ENCODE measurements at regions not wholly inside any gene's neighbourhood (a gene's known extent, or its start where the extent isn't known, plus 50 kb on each side); places are given as distances from the start of the nearest gene placed in this dataset.

- Histone ChIP-seq H3K36me3 (ENCODE audit: control insufficient read depth, insufficient read depth, low read length) (no peaks in the 10 kb centered on the region), H2BK15ac (replicated peaks; ENCODE audit: low read depth) (no peak overlapping the region), H2BK5ac (ENCODE audit: low read length) (no peak overlapping the region), H3K27ac (ENCODE audit: low read depth, low read length) (no peak overlapping the region), H3K23ac (ENCODE audit: low read length) (no peak overlapping the region), H3K18ac (ENCODE audit: low read length) (no peak overlapping the region), H3K79me1 (ENCODE audit: low read length) (no peaks in the 10 kb centered on the region), H4K5ac (ENCODE audit: low read length) (no peak overlapping the region), H3K4me3 (ENCODE audit: low read length) (no peak overlapping the region), H3K9ac (ENCODE audit: low read length) (no peak overlapping the region), H2BK120ac (ENCODE audit: low read depth, low read length) (no peak overlapping the region), H3K56ac (ENCODE audit: low read length) (no peak overlapping the region), H3K4me1 (ENCODE audit: control insufficient read depth, low read depth, low read length) (no peaks in the 10 kb centered on the region), H4K8ac (ENCODE audit: low read depth, low read length) (no peak overlapping the region), H3K79me2 (ENCODE audit: control insufficient read depth, insufficient read depth, low read length) (no peaks in the 10 kb centered on the region), H3K27me3 (ENCODE audit: insufficient read depth, low read length, poor library complexity) (no peaks in the 10 kb centered on the region), H2AK5ac (ENCODE audit: low read length) (no peak overlapping the region), H3K4me2 (ENCODE audit: low read length) (no peak overlapping the region), H3K4ac (ENCODE audit: low read depth, low read length) (no peak overlapping the region)
- DNase-seq, result no peak
Measured at GRCh38 chr6:74860456-74860855, 345.4 kb downstream of the COL12A1 start.

DNA sequence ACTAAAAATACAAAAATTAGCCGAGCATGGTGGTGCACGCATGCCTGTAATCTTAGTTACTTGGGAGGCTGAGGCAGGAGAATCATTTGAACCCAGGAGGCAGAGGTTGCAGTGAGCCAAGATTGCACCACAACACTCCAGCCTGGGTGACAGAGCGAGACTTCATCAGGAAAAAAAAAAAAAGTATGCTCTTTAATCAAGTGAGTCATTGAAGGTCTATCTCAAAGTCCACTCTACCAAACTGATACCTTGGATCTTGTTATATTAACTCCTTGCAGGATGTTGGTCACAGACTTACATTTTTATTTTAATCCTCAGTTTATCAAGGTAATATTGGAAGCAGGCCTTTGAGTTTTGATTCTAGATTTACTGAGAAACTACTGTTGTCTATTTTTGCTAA, 348.7 kb downstream of the COL12A1 start:
- Histone ChIP-seq H3K23ac (ENCODE audit: low read length) (no peak overlapping the region), H3K27ac (ENCODE audit: low read depth, low read length) (no peak overlapping the region), H4K8ac (ENCODE audit: low read depth, low read length) (no peak overlapping the region), H2BK5ac (ENCODE audit: low read length) (no peak overlapping the region), H4K5ac (ENCODE audit: low read length) (no peak overlapping the region), H3K4me3 (ENCODE audit: low read length) (no peak overlapping the region), H3K79me2 (ENCODE audit: control insufficient read depth, insufficient read depth, low read length) (no peaks in the 10 kb centered on the region), H3K4me2 (ENCODE audit: low read length) (no peak overlapping the region), H3K4me1 (ENCODE audit: control insufficient read depth, low read depth, low read length) (no peaks in the 10 kb centered on the region), H3K36me3 (ENCODE audit: control insufficient read depth, insufficient read depth, low read length) (no peaks in the 10 kb centered on the region), H2AK5ac (ENCODE audit: low read length) (no peak overlapping the region), H3K27me3 (ENCODE audit: insufficient read depth, low read length, poor library complexity) (no peaks in the 10 kb centered on the region), H3K4ac (ENCODE audit: low read depth, low read length) (no peak overlapping the region), H3K56ac (ENCODE audit: low read length) (no peak overlapping the region), H2BK120ac (ENCODE audit: low read depth, low read length) (no peak overlapping the region), H3K79me1 (ENCODE audit: low read length) (no peaks in the 10 kb centered on the region), H3K18ac (ENCODE audit: low read length) (no peak overlapping the region), H2BK15ac (replicated peaks; ENCODE audit: low read depth) (no peak overlapping the region), H3K9ac (ENCODE audit: low read length) (no peak overlapping the region)
- WGBS (ENCODE audit: extremely low coverage, insufficient coverage, low lambda C conversion rate), result no CpG with 5 or more reads among the region's 3 CpGs
- DNase-seq, result no peak

- Histone ChIP-seq H3K4me1 (ENCODE audit: control insufficient read depth, low read depth, low read length) (no peaks in the 10 kb centered on the region), H3K36me3 (ENCODE audit: control insufficient read depth, insufficient read depth, low read length) (no peaks in the 10 kb centered on the region), H3K18ac (ENCODE audit: low read length) (no peak overlapping the region), H2BK5ac (ENCODE audit: low read length) (no peak overlapping the region), H2AK5ac (ENCODE audit: low read length) (no peak overlapping the region), H3K27me3 (ENCODE audit: insufficient read depth, low read length, poor library complexity) (no peaks in the 10 kb centered on the region), H2BK15ac (replicated peaks; ENCODE audit: low read depth) (no peak overlapping the region), H3K23ac (ENCODE audit: low read length) (no peak overlapping the region), H3K79me2 (ENCODE audit: control insufficient read depth, insufficient read depth, low read length) (no peaks in the 10 kb centered on the region), H3K4me2 (ENCODE audit: low read length) (no peak overlapping the region), H2BK120ac (ENCODE audit: low read depth, low read length) (no peak overlapping the region), H3K27ac (ENCODE audit: low read depth, low read length) (no peak overlapping the region), H3K4me3 (ENCODE audit: low read length) (no peak overlapping the region), H3K4ac (ENCODE audit: low read depth, low read length) (no peak overlapping the region), H4K8ac (ENCODE audit: low read depth, low read length) (no peak overlapping the region), H3K9ac (ENCODE audit: low read length) (no peak overlapping the region), H4K5ac (ENCODE audit: low read length) (no peak overlapping the region), H3K56ac (ENCODE audit: low read length) (no peak overlapping the region), H3K79me1 (ENCODE audit: low read length) (no peaks in the 10 kb centered on the region)
- no peak for DNase-seq
Measured at GRCh38 chr6:74853991-74854390, 351.9 kb downstream of the COL12A1 start.

GRCh38 chr6:74851596-74851995, 354.3 kb downstream of the COL12A1 start:
- Histone ChIP-seq H3K27ac (ENCODE audit: low read depth, low read length) (no peak overlapping the region), H3K18ac (ENCODE audit: low read length) (no peak overlapping the region), H2BK15ac (replicated peaks; ENCODE audit: low read depth) (no peak overlapping the region), H3K56ac (ENCODE audit: low read length) (no peak overlapping the region), H3K36me3 (ENCODE audit: control insufficient read depth, insufficient read depth, low read length) (no peaks in the 10 kb centered on the region), H3K79me1 (ENCODE audit: low read length) (no peaks in the 10 kb centered on the region), H4K8ac (ENCODE audit: low read depth, low read length) (no peak overlapping the region), H4K5ac (ENCODE audit: low read length) (no peak overlapping the region), H3K9ac (ENCODE audit: low read length) (no peak overlapping the region), H3K4me1 (ENCODE audit: control insufficient read depth, low read depth, low read length) (no peaks in the 10 kb centered on the region), H3K27me3 (ENCODE audit: insufficient read depth, low read length, poor library complexity) (no peaks in the 10 kb centered on the region), H3K4me3 (ENCODE audit: low read length) (no peak overlapping the region), H3K23ac (ENCODE audit: low read length) (no peak overlapping the region), H2BK120ac (ENCODE audit: low read depth, low read length) (no peak overlapping the region), H3K4me2 (ENCODE audit: low read length) (no peak overlapping the region), H3K4ac (ENCODE audit: low read depth, low read length) (no peak overlapping the region), H2BK5ac (ENCODE audit: low read length) (no peak overlapping the region), H2AK5ac (ENCODE audit: low read length) (no peak overlapping the region), H3K79me2 (ENCODE audit: control insufficient read depth, insufficient read depth, low read length) (no peaks in the 10 kb centered on the region)
- no peak for DNase-seq
- WGBS (ENCODE audit: extremely low coverage, insufficient coverage, low lambda C conversion rate), result no CpG with 5 or more reads among the region's 2 CpGs

GRCh38 chr6:74840953-74841352, 364.9 kb downstream of the COL12A1 start:
- H3K27ac ChIP-seq (ENCODE audit: low read depth, low read length), result no peak overlapping the region
- no peak overlapping the region for H2AK5ac ChIP-seq (ENCODE audit: low read length)
- WGBS (ENCODE audit: extremely low coverage, insufficient coverage, low lambda C conversion rate), result no CpG with 5 or more reads among the region's 3 CpGs

GRCh38 chr6:74834967-74835366, 370.9 kb downstream of the COL12A1 start:
- no peak overlapping the region for H3K23ac ChIP-seq (ENCODE audit: low read length)
- H3K4me1 ChIP-seq (ENCODE audit: control insufficient read depth, low read depth, low read length), result no peaks in the 10 kb centered on the region
- no peak overlapping the region for H3K4me2 ChIP-seq (ENCODE audit: low read length)

More at GRCh38 chr6:74840953-74841352, 364.9 kb downstream of the COL12A1 start:
- Histone ChIP-seq H3K56ac (ENCODE audit: low read length) (no peak overlapping the region), H4K5ac (ENCODE audit: low read length) (no peak overlapping the region), H2BK5ac (ENCODE audit: low read length) (no peak overlapping the region), H4K8ac (ENCODE audit: low read depth, low read length) (no peak overlapping the region), H3K18ac (ENCODE audit: low read length) (no peak overlapping the region), H3K27me3 (ENCODE audit: insufficient read depth, low read length, poor library complexity) (no peaks in the 10 kb centered on the region), H3K36me3 (ENCODE audit: control insufficient read depth, insufficient read depth, low read length) (no peaks in the 10 kb centered on the region), H3K79me2 (ENCODE audit: control insufficient read depth, insufficient read depth, low read length) (no peaks in the 10 kb centered on the region), H3K4me3 (ENCODE audit: low read length) (no peak overlapping the region), H2BK120ac (ENCODE audit: low read depth, low read length) (no peak overlapping the region), H3K4me2 (ENCODE audit: low read length) (no peak overlapping the region), H3K9ac (ENCODE audit: low read length) (no peak overlapping the region), H3K4ac (ENCODE audit: low read depth, low read length) (no peak overlapping the region), H3K79me1 (ENCODE audit: low read length) (no peaks in the 10 kb centered on the region), H3K4me1 (ENCODE audit: control insufficient read depth, low read depth, low read length) (no peaks in the 10 kb centered on the region), H3K23ac (ENCODE audit: low read length) (no peak overlapping the region), H2BK15ac (replicated peaks; ENCODE audit: low read depth) (no peak overlapping the region)
- no peak for DNase-seq

More at GRCh38 chr6:74834967-74835366, 370.9 kb downstream of the COL12A1 start:
- Histone ChIP-seq H3K27ac (ENCODE audit: low read depth, low read length) (no peak overlapping the region), H2BK15ac (replicated peaks; ENCODE audit: low read depth) (no peak overlapping the region), H3K4me3 (ENCODE audit: low read length) (no peak overlapping the region), H2AK5ac (ENCODE audit: low read length) (no peak overlapping the region), H4K8ac (ENCODE audit: low read depth, low read length) (no peak overlapping the region), H4K5ac (ENCODE audit: low read length) (no peak overlapping the region), H3K9ac (ENCODE audit: low read length) (no peak overlapping the region), H2BK5ac (ENCODE audit: low read length) (no peak overlapping the region), H3K79me2 (ENCODE audit: control insufficient read depth, insufficient read depth, low read length) (no peaks in the 10 kb centered on the region), H3K4ac (ENCODE audit: low read depth, low read length) (no peak overlapping the region), H3K18ac (ENCODE audit: low read length) (no peak overlapping the region), H2BK120ac (ENCODE audit: low read depth, low read length) (no peak overlapping the region), H3K79me1 (ENCODE audit: low read length) (no peaks in the 10 kb centered on the region), H3K36me3 (ENCODE audit: control insufficient read depth, insufficient read depth, low read length) (no peaks in the 10 kb centered on the region), H3K27me3 (ENCODE audit: insufficient read depth, low read length, poor library complexity) (no peaks in the 10 kb centered on the region), H3K56ac (ENCODE audit: low read length) (no peak overlapping the region)
- no peak for DNase-seq
- WGBS (ENCODE audit: extremely low coverage, insufficient coverage, low lambda C conversion rate), result no CpG with 5 or more reads among the region's 1 CpG
